ENCODE measurements at regions not wholly inside any gene's neighbourhood (a gene's known extent, or its start where the extent isn't known, plus 50 kb on each side); places are given as distances from the start of the nearest gene placed in this dataset.
A peak's percentile ranks its signal among the peaks of the same experiment; 100 is the strongest.

DNA sequence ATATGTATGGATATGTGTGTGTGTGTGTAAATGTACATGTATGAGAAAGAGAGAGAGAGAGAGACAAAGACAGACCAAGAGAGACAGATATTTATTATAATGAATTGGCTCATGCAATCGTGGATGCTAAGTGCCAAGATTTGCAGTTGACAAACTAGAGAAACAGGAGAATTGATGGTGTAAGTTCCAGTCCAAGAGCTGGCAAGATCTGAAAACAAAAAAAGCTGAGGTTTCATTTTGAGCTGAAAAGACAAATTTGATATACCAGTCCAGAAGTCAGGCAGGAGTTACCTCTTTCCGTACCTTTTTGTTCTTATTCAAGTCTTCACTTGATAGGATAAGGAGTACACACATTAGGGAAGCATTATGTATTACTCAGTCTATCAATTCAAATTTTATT is 157.8 kb downstream of the COPS8 start:
- Histone ChIP-seq H3K27me3 (no peaks in the 10 kb centered on the region), H3K36me3 (no peaks in the 10 kb centered on the region), H3K4me1 (no peaks in the 10 kb centered on the region), H3K27ac (no peak overlapping the region), H3K4me3 (no peak overlapping the region), H3K9me3 (no peaks in the 10 kb centered on the region)
- ATAC-seq: no peak
- intact Hi-C loops (cut with DNase I): no loop called here
- whole genome bisulfite sequencing, 2 donors: 50 to 59% methylated on average over 2 of the region's 2 CpGs
- no peak for FAIRE-seq
- no peak for DNase-seq
- TF ChIP-seq CTCF (IDR thresholded peaks at IDR 0.05): no peak

- Histone ChIP-seq H3K4me1 (no peaks in the 10 kb centered on the region), H3K27ac (no peak overlapping the region), H3K4me3 (no peak overlapping the region), H3K36me3 (no peaks in the 10 kb centered on the region), H3K27me3 (no peaks in the 10 kb centered on the region), H3K9me3 (no peaks in the 10 kb centered on the region)
- no peak for TF ChIP-seq CTCF (IDR thresholded peaks at IDR 0.05)
- no peak for ATAC-seq
- no peak for DNase-seq
- intact Hi-C loops (cut with DNase I): no loop called here
- no peak for FAIRE-seq
- WGBS, 2 donors: 52 to 53% methylated on average over 2 of the region's 2 CpGs
Measured at GRCh38 chr2:237244178-237244577, 158.5 kb downstream of the COPS8 start.

DNA sequence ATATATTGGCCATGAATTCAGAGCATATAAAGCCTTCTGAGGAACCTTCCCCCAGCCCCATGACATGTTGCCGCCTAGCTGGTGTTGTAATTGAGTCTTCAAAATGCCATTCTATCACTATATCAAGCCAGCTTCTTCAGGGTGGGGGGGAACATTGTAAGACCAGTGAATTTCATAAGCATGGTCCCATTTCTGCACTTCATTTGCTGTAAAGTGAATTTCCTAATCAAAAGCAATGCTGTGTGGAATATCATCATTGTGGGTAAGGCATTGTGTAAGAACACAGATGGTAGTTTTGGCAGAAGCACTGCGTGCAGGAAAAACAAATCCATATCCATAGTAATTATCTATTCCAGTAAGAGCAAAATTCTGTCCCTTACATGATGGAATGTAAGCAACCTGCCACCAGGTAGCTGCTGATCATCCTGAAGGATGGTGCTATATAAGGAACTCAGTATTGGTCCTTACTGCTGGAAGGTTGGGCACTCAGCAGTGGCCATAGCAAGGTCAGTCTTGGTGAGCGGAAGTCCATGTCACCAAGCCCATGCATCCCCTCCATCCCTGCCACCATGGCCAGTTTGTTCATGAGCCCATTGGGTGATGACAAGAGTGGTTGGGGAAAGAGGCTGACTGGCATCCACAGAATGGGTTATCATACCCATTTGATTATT is 159.4 kb downstream of the COPS8 start:
- FAIRE-seq (no peak), DNase-seq (no peak), ATAC-seq (peak in 2 of 4 donors; percentile 14 to 38)
- Histone ChIP-seq H3K27me3 (no peaks in the 10 kb centered on the region), H3K4me3 (no peak overlapping the region), H3K4me1 (no peaks in the 10 kb centered on the region), H3K36me3 (no peaks in the 10 kb centered on the region), H3K27ac (no peak overlapping the region), H3K9me3 (no peaks in the 10 kb centered on the region)
- TF ChIP-seq CTCF (IDR thresholded peaks at IDR 0.05): no peak
- intact Hi-C loops (cut with DNase I): no loop called here
- WGBS, 2 donors: 79 to 83% methylated on average over 3 of the region's 3 CpGs

GRCh38 chr2:237250599-237250998 is 163.4 kb downstream of the COL6A3 start:
- Histone ChIP-seq H3K27ac (no peak overlapping the region), H3K4me3 (no peak overlapping the region), H3K9me3 (no peaks in the 10 kb centered on the region), H3K36me3 (no peaks in the 10 kb centered on the region), H3K4me1 (no peaks in the 10 kb centered on the region), H3K27me3 (no peaks in the 10 kb centered on the region)
- WGBS, 2 donors: 91% methylated on average over 3 of the region's 3 CpGs
- intact Hi-C loops (cut with DNase I): no loop called here
- no peak for TF ChIP-seq CTCF (IDR thresholded peaks at IDR 0.05)
- ATAC-seq: no peak
- FAIRE-seq: no peak
- no peak for DNase-seq

GRCh38 chr2:237251986-237252385 is 162.0 kb downstream of the COL6A3 start:
- 42 to 49% methylated on average over 2 of the region's 2 CpGs for WGBS, 2 donors
- H3K9me3 ChIP-seq: no peaks in the 10 kb centered on the region
- FAIRE-seq (no peak), ATAC-seq (no peak), DNase-seq (no peak)
- intact Hi-C loops (cut with DNase I): no loop called here
- H3K4me3 ChIP-seq: no peak overlapping the region
- no peak for TF ChIP-seq CTCF (IDR thresholded peaks at IDR 0.05)
- no peaks in the 10 kb centered on the region for H3K36me3 ChIP-seq
- no peak overlapping the region for H3K27ac ChIP-seq
- no peaks in the 10 kb centered on the region for H3K4me1 ChIP-seq
- H3K27me3 ChIP-seq: no peaks in the 10 kb centered on the region

Measured in pancreas (tissue), 10 donors.